ENCODE measurements at regions not wholly inside any gene's neighbourhood (a gene's known extent, or its start where the extent isn't known, plus 50 kb on each side); places are given as distances from the start of the nearest gene placed in this dataset.
"Not testable (repeated sequence)": the region's sequence is repeated elsewhere in the genome, so short reads cannot be mapped to it uniquely, and the experiment has no call there.

GRCh38 chr21:14903172-14903865 lies 161.5 kb downstream of the NRIP1 start:
- no peak for DNase-seq (ENCODE audit: low spot score)

- DNase-seq (ENCODE audit: low spot score): no peak
Observed at GRCh38 chr21:14901482-14901958, 163.3 kb downstream of the NRIP1 start.

DNA sequence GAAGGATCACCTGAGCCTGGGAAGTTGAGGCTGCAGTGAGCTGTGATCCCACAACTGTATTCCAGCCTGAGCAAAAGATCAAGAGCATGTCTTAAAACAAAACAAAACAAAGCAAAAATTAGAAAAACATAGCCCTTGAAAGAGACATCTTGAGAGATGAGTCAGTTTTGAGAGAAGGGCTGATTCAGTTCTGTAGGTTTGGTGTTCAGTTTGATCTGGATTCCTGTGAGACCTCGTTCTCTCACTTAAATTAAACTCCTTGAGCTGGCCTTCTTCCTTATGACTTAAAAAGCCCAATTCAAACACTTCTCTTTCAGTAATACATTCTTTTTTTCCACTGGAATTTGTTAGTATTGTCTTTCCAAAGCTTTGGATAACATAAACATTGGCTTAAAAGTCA lies 164.2 kb downstream of the NRIP1 start:
- no peak for DNase-seq (ENCODE audit: low spot score)

GRCh38 chr21:14900058-14900457 lies 164.7 kb downstream of the NRIP1 start:
- DNase-seq (ENCODE audit: low spot score): no peak

GRCh38 chr21:14895792-14896191 lies 169.0 kb downstream of the NRIP1 start:
- DNase-seq (ENCODE audit: low spot score): no peak

DNA sequence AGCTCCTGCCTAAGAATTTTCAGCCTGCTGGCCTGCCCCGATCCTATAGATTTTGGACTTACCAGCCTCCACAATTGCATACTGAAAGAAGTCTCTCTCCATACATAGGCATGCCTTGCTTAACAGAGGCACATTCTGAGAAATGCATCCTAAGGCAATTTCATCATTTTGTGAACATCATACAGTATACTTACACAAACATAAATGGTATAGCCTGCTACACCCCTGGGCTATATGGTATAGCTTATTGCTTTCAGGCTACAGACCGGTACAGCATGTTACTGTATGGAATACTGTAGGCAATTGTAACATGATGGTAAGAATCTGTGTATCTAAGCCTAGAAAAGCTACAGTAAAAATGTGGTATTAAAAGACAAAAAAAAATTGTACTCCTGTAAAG lies 174.7 kb downstream of the NRIP1 start:
- no peak for DNase-seq (ENCODE audit: low spot score)

GRCh38 chr21:14889080-14889810 lies 175.6 kb downstream of the NRIP1 start:
- DNase-seq (ENCODE audit: low spot score): no peak

DNA sequence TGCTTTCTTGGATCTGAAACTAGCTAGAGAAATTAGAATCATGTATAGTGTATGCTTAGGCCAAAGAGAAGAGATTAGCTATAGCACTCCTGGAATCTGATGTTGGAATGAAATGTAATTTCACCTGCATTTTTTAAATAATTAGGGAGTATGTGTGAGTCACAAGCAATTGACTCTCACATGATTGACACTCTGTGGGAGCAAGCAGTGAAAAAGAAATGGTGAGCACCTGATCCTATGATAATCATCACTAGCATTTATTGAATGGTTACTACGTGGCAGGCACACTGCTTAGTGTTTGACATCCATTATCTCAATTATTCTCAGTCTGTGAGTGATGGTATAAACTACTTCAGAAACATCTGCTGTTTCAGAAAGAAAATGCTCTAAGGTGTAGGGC lies 176.6 kb downstream of the NRIP1 start:
- no peak for DNase-seq (ENCODE audit: low spot score)

- DNase-seq (ENCODE audit: low spot score): no peak
Observed at GRCh38 chr21:14886001-14886400, 178.8 kb downstream of the NRIP1 start.

DNA sequence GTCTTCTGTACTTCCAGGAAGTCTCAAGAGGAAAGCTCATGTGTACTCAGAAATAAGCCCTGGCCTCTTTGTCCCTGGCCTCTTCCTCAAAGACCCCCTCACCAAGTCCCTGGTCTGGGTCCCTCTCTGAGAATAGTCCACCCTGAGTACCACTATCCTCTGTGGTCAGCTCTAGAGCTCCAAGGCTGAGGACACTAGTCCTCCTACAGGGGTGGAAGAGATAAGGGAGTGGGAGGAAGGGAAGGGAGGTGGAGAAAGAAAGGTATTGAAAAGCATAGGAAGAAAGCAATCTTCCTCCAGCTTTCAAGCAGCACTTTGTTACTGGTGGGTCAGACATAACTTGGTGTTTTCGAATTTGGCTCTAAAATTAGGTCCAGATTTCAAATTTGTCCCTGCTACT lies 181.4 kb downstream of the NRIP1 start:
- no peak for DNase-seq (ENCODE audit: low spot score)

- not testable (repeated sequence) for DNase-seq (ENCODE audit: low spot score)
Observed at GRCh38 chr21:14882545-14882944, 182.3 kb downstream of the NRIP1 start.

DNA sequence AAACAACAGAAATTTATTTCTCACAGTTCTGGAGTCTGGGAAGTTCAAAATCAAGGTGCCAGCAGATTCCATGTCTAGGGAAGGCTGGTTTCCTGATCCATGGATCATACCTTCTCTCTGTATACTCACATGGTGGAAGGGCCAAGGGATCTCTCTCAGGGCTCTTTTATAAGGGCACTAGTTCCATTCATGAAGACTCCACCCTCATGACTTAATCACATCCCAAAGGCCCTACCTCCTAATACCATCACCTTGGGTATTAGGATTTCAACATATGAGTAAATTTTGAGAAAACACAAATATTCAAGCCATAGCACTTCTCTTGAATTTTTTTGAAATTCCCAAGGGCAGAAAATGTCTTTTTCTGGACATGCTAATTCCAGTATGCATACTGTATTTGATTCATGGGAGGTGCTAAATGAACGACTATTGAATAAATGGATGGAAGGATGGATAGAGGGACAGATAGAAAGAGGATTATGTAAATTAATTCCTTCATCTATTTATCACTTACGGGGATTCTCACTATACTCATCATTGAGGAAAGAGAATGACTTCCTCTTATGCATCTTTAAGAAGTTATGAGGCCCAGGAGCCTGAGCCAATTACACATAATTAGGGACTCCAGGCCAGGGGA lies 182.8 kb downstream of the NRIP1 start:
- no peak for DNase-seq (ENCODE audit: low spot score)

GRCh38 chr21:14880922-14881321 lies 183.9 kb downstream of the NRIP1 start:
- DNase-seq (ENCODE audit: low spot score): no peak

DNA sequence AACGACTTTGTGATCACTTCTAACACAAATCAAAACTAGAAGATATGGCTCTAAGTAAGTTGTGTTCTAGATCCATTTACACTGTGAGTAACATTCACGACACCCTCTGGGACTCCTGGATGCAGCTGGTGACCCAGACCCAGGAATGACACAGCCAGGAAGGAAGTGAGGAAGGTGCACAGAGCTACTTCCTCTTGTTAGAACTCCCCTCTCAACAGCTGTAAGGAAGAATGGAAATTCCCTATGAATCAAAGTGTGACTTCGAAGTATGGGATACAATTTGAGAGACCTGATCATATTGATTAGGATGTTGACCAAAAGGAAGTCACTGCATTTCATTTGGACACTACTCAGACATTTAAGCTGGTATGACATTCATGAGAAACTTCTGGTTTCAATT lies 185.3 kb downstream of the NRIP1 start:
- no peak for DNase-seq (ENCODE audit: low spot score)

- DNase-seq (ENCODE audit: low spot score): no peak
Observed at GRCh38 chr21:14878971-14879370, 185.8 kb downstream of the NRIP1 start.

DNA sequence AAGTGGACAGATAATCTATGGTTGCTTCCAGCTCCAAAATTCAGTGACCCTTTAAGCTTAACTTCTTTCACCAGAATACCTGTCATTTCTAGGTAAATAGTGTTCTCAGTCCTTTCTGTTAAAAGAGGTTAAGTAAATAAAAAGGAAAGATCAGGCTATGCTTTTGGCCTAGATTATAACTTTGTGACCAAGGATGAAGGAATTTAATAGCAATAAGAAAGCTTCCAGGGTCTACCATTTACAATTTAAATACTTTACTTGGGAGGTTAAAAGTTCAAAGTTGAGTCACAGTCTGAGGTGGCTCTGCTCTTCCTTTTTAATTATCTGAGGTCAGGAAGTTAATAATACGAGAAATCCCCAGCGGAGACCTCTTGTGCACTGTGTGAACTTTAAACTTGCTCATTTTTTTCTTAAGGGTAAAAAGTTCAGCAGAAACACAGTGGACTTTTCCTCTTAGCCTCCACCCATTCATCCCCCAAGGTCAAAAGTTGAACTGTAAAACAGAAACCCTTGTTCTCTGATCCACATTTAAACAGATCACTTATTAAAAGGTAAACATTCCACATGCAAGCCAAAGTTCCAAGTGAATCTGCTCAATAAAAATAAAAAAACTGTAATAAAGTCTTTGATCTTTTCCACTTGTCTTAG lies 187.1 kb downstream of the NRIP1 start:
- DNase-seq (ENCODE audit: low spot score): no peak

DNA sequence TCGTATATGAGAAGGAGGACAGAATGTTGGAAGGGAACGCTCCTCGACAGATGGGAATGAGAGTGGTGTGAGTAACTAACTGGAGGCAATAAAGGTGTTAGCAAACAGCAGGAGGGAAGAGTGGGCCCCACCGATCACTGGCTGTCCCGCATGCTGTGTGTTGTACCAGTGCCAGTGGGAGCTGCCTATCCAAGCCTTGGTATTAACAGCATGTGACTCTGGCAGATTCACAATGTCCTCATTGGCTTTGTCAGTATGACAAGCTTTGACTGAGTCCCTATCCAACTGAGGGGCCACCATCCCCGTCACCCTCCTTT lies 188.3 kb downstream of the NRIP1 start:
- DNase-seq (ENCODE audit: low spot score): no peak

DNA sequence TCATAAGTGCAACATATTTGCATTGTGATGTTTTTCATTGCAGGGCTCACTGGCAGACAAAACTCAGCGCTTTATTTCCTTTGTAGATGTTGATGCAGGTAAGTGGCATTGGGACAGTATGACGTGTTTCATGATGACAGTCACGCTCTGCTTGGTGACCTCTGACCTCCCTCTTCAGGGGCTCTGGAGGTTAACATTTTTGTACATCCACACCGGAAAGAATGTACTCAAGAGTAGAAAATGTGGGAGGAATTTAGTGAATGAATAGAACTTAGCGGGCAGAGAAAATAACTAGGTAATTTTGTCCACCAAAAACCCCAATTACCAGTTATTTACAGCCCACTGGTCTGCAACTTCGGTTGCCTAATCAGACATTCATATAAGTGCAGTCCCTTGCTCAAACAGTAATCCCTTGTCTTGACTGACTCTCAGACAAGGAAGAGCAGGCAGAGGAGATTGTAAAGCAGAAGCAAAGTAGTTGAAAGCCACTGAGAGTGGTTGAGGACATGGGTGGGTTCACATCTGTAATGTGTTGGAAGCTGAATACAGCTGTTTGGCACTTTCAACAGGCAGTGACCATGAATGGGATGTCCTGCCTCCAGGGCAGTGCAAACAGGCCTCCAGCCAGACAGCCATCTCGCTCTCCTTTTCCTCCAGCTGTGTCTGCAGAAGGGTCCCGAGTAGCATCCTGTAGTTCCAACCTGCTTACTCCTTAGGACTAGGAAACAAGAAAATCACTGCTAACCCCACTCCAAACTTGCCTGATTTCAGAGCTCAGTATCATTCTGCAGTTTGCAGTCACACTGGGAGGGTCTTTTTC lies 188.9 kb downstream of the NRIP1 start:
- DNase-seq (ENCODE audit: low spot score): no peak

DNA sequence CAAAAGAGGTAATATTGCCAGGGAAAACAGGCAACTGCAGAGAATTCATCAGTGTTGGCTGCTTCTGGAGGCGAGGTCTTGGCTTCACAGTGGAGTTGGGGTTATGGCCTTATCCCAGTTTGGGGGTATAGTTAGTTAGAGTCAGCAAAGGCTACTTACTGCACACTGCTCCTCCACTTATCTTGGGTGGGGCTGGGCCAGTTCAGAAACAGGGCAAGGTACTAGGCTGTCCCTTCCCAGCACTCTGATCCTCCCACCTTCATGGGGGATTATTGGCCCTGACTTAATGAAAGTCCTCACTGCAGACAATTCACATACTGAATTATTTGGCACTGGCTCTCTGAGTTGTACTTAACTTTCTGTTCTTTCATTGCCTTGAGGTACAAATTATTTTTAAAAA lies 189.6 kb downstream of the NRIP1 start:
- DNase-seq (ENCODE audit: low spot score): no peak

DNA sequence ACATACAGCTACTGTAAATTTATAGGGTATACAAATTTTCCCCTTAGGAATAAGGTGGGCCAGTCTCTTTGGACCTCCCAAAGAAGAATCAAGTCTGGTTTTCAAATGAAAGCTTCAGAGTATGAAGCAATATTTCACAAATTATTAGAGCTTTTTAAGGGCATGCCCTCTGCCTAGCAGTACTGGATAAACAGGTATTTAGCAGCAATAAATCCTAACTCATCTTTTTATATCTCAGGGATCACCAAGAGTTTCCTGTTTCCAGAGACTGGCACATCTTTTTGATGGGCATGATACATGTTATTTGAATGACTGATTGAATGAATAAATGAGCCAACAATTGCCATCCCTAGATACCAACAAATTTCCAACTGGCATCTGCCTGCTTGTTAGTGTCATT lies 190.4 kb downstream of the NRIP1 start:
- DNase-seq (ENCODE audit: low spot score): no peak

DNA sequence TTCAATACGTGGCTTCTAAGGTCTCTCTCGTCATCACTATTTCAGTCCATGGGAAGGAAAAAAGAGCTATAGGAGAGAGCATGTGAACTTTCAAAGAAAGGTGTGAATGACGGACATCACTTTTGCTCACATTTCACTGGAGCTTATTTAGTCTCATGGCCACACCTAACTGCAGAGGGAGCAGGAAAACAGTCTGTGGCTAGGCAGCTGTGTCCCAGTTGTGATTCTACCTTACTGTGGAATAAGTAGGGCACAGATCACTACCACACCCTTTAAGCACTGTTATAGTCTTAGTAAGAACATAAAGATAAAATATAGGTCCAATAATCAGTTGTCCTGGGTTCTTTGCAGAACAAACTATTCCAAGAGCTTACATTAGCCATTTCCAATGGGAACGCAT lies 192.9 kb downstream of the NRIP1 start:
- DNase-seq (ENCODE audit: low spot score): no peak

- DNase-seq (ENCODE audit: low spot score): no peak
Observed at GRCh38 chr21:14870853-14871149, 194.0 kb downstream of the NRIP1 start.

Data from ecto neural progenitor cell (in vitro differentiated cells).